ENCODE measurements at regions not wholly inside any gene's neighbourhood (a gene's known extent, or its start where the extent isn't known, plus 50 kb on each side); places are given as distances from the start of the nearest gene placed in this dataset.

DNA sequence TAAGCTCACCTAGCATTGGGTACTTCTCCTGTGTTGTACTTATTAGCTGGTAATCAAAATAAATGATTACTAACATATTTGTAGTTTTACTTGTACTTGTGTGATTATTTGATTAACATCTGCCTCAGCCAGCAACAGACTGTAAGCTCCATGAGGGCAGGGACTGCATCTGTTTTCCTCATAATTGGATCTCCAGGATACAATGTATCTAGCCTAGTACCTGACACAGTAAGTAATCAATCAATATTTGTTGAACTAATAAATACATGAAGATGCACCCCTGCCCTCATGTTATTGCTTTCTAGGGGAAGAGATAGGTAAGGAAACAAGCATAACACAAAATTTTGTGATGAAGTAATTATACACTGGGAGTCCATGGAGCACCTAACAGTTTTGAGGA lies 101.5 kb downstream of the TENT5C start:
- TF ChIP-seq KDM5A (IDR thresholded peaks at IDR 0.05; ENCODE audit: low read length) (no peak), SIX5 (IDR thresholded peaks at IDR 0.05; ENCODE audit: low read depth, low read length) (no peak), SP2 (IDR thresholded peaks at IDR 0.05; ENCODE audit: low read length) (no peak), NRF1 (IDR thresholded peaks at IDR 0.05; ENCODE audit: low read depth, low read length) (no peak)
- H3K79me2 ChIP-seq (ENCODE audit: control insufficient read depth in 1 of 2, insufficient read depth in 2 of 2, low read length in 2 of 2) = no peaks in the 10 kb centered on the region
- POLR2A ChIA-PET (ENCODE audit: partially characterized antibody) = no interaction called here

More for the DNA sequence above, 101.5 kb downstream of the TENT5C start:
- Histone ChIP-seq H2BK5ac (ENCODE audit: low read depth, low read length) (no peak overlapping the region), H4K91ac (replicated peaks; ENCODE audit: insufficient read length, low read length) (no peak overlapping the region), H3K23ac (ENCODE audit: insufficient read length) (no peak overlapping the region), H4K5ac (ENCODE audit: insufficient read length, low read depth, low read length) (no peak overlapping the region), H2AFZ (ENCODE audit: low read length) (no peak overlapping the region), H3K9me3 (ENCODE audit: insufficient read depth in 2 of 2, low read depth in 1 of 2, low read length in 1 of 2) (no peaks in the 10 kb centered on the region), H3K4me1 (replicated peaks in 1 of 4; ENCODE audit: control insufficient read depth in 3 of 4, insufficient read depth in 4 of 4, low read length in 3 of 4) (peaks cover 6 to 12% (median 9%) of the 10 kb centered on the region in 4 experiments), H2AK5ac (ENCODE audit: low read depth, low read length) (no peak overlapping the region), H4K20me1 (replicated peaks in 1 of 2; ENCODE audit: control insufficient read depth in 1 of 2, insufficient read depth in 2 of 2, low read length in 2 of 2) (no peaks in the 10 kb centered on the region), H3K27me3 (replicated peaks in 1 of 4; ENCODE audit: control insufficient read depth in 3 of 4, extremely low read depth in 1 of 4, insufficient read depth in 3 of 4, low read length in 3 of 4) (no peaks in the 10 kb centered on the region; a peak in 1 of 7 replicates), H2BK15ac (ENCODE audit: low read length) (no peak overlapping the region), H3K4me3 (ENCODE audit: extremely low read depth in 1 of 4, insufficient read depth in 2 of 4, low read depth in 3 of 4, low read length in 4 of 4) (no peak overlapping the region), H4K8ac (ENCODE audit: extremely low read depth, insufficient read depth, low read length) (no peak overlapping the region), H3K18ac (ENCODE audit: extremely low read depth, low read length) (no peak overlapping the region), H3K14ac (ENCODE audit: insufficient read length) (no peak overlapping the region), H2BK120ac (replicated peaks; ENCODE audit: low read depth, low read length) (no peak overlapping the region), H3K4ac (replicated peaks; ENCODE audit: insufficient read length, low read depth, low read length) (no peak overlapping the region), H3K27ac (ENCODE audit: low read depth, low read length) (no peak overlapping the region), H2BK12ac (ENCODE audit: low read depth, low read length) (no peak overlapping the region), H3K36me3 (ENCODE audit: control insufficient read depth in 2 of 4, insufficient read depth in 4 of 4, low read length in 3 of 4) (no peaks in the 10 kb centered on the region; a peak in 1 of 8 replicates), H3K56ac (replicated peaks; ENCODE audit: insufficient read length, low read depth, low read length) (no peak overlapping the region), H2BK20ac (ENCODE audit: low read length) (no peak overlapping the region), H3K9ac (replicated peaks in 1 of 4; ENCODE audit: extremely low read depth in 1 of 4, low read depth in 3 of 4, low read length in 3 of 4) (no peak overlapping the region), H3K23me2 (ENCODE audit: low read depth, low read length) (no peaks in the 10 kb centered on the region; the same call in 1 of the 2 replicates), H3K79me1 (ENCODE audit: low read depth, low read length) (no peaks in the 10 kb centered on the region), H3K4me2 (ENCODE audit: insufficient read depth in 1 of 2, low read depth in 2 of 2, low read length in 2 of 2) (no peak overlapping the region)
- CTCF ChIA-PET (ENCODE audit: partially characterized antibody) = interaction anchor here (0.9 to 2.0 kb wide), 4 partner anchors 10 to 172 kb away, joined by 4 read pairs; no protein-coding TSS in a partner anchor
- FAIRE-seq (no peak), DNase-seq (ENCODE audit: low read depth in 1 of 2, low spot score in 2 of 2) (no peak)

Measured in H1 (cell line).